Activated CD4-positive, alpha-beta T cell treated with anti-CD3 and anti-CD28 coated beads, Interleukin-2, amount 50 U/mL, for 24 hours (primary cell): ENCODE measurements at regions not wholly inside any gene's neighbourhood (a gene's known extent, or its start where the extent isn't known, plus 50 kb on each side); places are given as distances from the start of the nearest gene placed in this dataset.
A peak's percentile ranks its signal among the peaks of the same experiment; 100 is the strongest.

Experiments
- DNase-seq, 2 donors: peaks; one replicate each; pipeline ENCODE4 v3.0.0-alpha.2; 2020; ENCODE audit warnings: low read depth in 1 of 2, low spot score in 1 of 2

GRCh38 chr11:115944596-115944995, 440.4 kb upstream of the CADM1 start:
- no peak for DNase-seq

- no peak for DNase-seq
Observed at GRCh38 chr11:115942011-115942410, 437.8 kb upstream of the CADM1 start.

GRCh38 chr11:115941481-115941993, 437.3 kb upstream of the CADM1 start:
- no peak for DNase-seq

- no peak for DNase-seq
Observed at GRCh38 chr11:115941044-115941443, 436.8 kb upstream of the CADM1 start.

GRCh38 chr11:115939731-115940421, 435.7 kb upstream of the CADM1 start:
- no peak for DNase-seq

GRCh38 chr11:115939104-115939730, 435.0 kb upstream of the CADM1 start:
- DNase-seq: no peak

- no peak for DNase-seq
Observed at GRCh38 chr11:115933564-115933963, 429.3 kb upstream of the CADM1 start.

GRCh38 chr11:115931548-115932083, 427.4 kb upstream of the CADM1 start:
- no peak for DNase-seq

- DNase-seq: no peak
Observed at GRCh38 chr11:115930886-115931547, 426.8 kb upstream of the CADM1 start.

GRCh38 chr11:115930291-115930690, 426.1 kb upstream of the CADM1 start:
- no peak for DNase-seq

GRCh38 chr11:115929618-115930129, 425.5 kb upstream of the CADM1 start:
- DNase-seq: no peak

GRCh38 chr11:115928811-115929210, 424.6 kb upstream of the CADM1 start:
- DNase-seq: no peak

- no peak for DNase-seq
Observed at GRCh38 chr11:115927823-115928329, 423.7 kb upstream of the CADM1 start.

GRCh38 chr11:115926601-115927000, 422.4 kb upstream of the CADM1 start:
- DNase-seq: no peak

- no peak for DNase-seq
Observed at GRCh38 chr11:115926138-115926537, 421.9 kb upstream of the CADM1 start.

GRCh38 chr11:115925568-115926090, 421.4 kb upstream of the CADM1 start:
- no peak for DNase-seq

- DNase-seq: peak in 1 of 2 donors; percentile 4
Observed at GRCh38 chr11:115924744-115925567, 420.7 kb upstream of the CADM1 start.

GRCh38 chr11:115922876-115923275, 418.7 kb upstream of the CADM1 start:
- DNase-seq: no peak

GRCh38 chr11:115921986-115922385, 417.8 kb upstream of the CADM1 start:
- DNase-seq: no peak

GRCh38 chr11:115921540-115921939, 417.3 kb upstream of the CADM1 start:
- no peak for DNase-seq
